Sigmoid colon (tissue), 6 donors: ENCODE measurements at regions not wholly inside any gene's neighbourhood (a gene's known extent, or its start where the extent isn't known, plus 50 kb on each side); places are given as distances from the start of the nearest gene placed in this dataset.

Source experiments
- DNase-seq: peaks from one replicate; pipeline ENCODE4 v3.0.0-alpha.2; 2019
- H3K27ac ChIP-seq, 4 donors: fragments of 200-600 bp; sonication (generic); one replicate each; pipeline ENCODE4 v1.5.1; 2016 to 2019; ENCODE audit warnings: mild to moderate bottlenecking in 1 of 4
- H3K27me3 ChIP-seq, 3 donors: fragments of 200-600 bp; sonication (generic); one replicate each; pipeline ENCODE4 v1.5.1; 2019; ENCODE audit warnings: mild to moderate bottlenecking in 1 of 3
- H3K36me3 ChIP-seq, 4 donors: fragments of 200-600 bp; sonication (generic); one replicate each; pipeline ENCODE4 v1.5.1; 2016 to 2019
- H3K4me1 ChIP-seq, 4 donors: fragments of 200-600 bp; sonication (generic); one replicate each; pipeline ENCODE4 v1.5.1; 2017 to 2019
- H3K4me3 ChIP-seq, 4 donors: fragments of 200-600 bp; sonication (generic); one replicate each; pipeline ENCODE4 v1.5.1; 2017 to 2019; ENCODE audit warnings: mild to moderate bottlenecking in 2 of 4, moderate library complexity in 1 of 4
- H3K9me3 ChIP-seq, 4 donors: fragments of 200-600 bp in 3 of 4; sonication (generic) in 3 of 4; one replicate each; pipeline versions ENCODE4 v1.5.1 to v1.6.1; 2013 to 2019
- EP300 ChIP-seq, 4 donors: sonication (generic); formaldehyde crosslinking; IDR thresholded peaks; one replicate each; pipeline ENCODE4 v1.6.1; 2017; ENCODE audit warnings: antibody characterized with exemption in 4 of 4
- POLR2A ChIP-seq, 2 donors: fragments of 450-650 bp; IDR thresholded peaks; one replicate each; pipeline ENCODE4 v1.6.1; 2016; ENCODE audit warnings: antibody characterized with exemption in 2 of 2, mild to moderate bottlenecking in 2 of 2, moderate library complexity in 2 of 2
- POLR2AphosphoS5 ChIP-seq, 4 donors: sonication (generic); formaldehyde crosslinking; IDR thresholded peaks; one replicate each; pipeline ENCODE4 v1.6.1; 2017; ENCODE audit warnings: antibody characterized with exemption in 4 of 4
- WGBS, 2 donors: extraction: QIAGEN DNeasy Blood & Tissue Kit; methylation state at CpG; one replicate each; pipeline ENCODE4 v1.1.7; 2013; 5-methylcytosine and 5-hydroxymethylcytosine counted together
- intact Hi-C: fragments of 100-400 bp; cut with DNase I; formaldehyde crosslinking; loops from one replicate; pipeline ENCODE4 v1.15.1; 2023
- TF ChIP-seq, protein P1 (sequence below), 4 experiments: fragments of 450-650 bp in 3 of 4; fragments of 200-600 bp in 1 of 4; IDR thresholded peaks; one replicate each; pipeline ENCODE4 v1.5.1; 2016 to 2019; ENCODE audit warnings: antibody characterized with exemption in 4 of 4, mild to moderate bottlenecking in 3 of 4, moderate library complexity in 2 of 4
- donor health status: healthy with polysubstance abuse.
- donor health status: healthy.

DNA sequence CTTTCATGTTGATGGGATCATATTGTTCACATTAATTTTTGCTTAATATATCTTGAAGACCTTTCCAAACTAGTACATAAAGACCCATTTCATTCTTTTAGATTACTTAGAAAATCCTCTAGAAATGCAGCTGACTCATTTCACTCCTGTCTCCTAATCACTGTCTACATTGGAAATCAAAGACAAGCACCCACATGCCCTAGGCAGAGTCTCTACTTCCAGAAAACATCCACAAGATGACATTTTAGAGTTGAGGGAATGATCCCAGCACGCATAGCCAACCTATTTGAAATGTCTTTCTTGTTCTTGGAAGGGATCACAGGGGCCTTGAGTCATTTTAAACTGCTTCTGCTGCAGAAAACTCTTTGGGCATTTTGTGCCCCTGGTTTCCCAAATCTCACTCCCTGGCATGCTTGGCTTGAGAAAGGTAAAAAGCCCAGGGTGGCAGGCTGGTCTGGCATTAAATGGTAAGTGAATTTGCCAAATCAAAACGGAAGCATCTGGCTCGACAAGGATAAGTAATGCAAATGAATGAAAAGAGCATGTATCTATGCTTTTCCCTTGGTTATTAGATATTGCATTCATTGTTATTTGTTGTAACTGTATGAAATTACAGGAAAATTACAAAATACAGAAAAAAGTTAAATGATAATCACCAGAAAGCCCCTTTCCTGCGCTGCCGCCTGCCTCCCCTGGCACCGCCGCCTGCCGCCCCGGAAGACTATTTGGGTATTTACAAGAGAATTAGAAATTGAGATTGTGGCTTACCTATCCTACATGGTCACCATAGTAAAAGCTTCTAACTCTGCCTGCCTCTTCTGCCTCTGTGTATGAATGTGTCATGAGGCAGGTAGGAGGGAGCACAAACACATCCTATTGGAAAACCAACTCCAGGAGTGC is 225.3 kb downstream of the PTEN start:
- Histone ChIP-seq H3K27ac (no peak overlapping the region), H3K4me3 (no peak overlapping the region), H3K36me3 (no peaks in the 10 kb centered on the region), H3K9me3 (no peaks in the 10 kb centered on the region), H3K27me3 (no peaks in the 10 kb centered on the region), H3K4me1 (no peaks in the 10 kb centered on the region)
- TF ChIP-seq, protein P1, sequence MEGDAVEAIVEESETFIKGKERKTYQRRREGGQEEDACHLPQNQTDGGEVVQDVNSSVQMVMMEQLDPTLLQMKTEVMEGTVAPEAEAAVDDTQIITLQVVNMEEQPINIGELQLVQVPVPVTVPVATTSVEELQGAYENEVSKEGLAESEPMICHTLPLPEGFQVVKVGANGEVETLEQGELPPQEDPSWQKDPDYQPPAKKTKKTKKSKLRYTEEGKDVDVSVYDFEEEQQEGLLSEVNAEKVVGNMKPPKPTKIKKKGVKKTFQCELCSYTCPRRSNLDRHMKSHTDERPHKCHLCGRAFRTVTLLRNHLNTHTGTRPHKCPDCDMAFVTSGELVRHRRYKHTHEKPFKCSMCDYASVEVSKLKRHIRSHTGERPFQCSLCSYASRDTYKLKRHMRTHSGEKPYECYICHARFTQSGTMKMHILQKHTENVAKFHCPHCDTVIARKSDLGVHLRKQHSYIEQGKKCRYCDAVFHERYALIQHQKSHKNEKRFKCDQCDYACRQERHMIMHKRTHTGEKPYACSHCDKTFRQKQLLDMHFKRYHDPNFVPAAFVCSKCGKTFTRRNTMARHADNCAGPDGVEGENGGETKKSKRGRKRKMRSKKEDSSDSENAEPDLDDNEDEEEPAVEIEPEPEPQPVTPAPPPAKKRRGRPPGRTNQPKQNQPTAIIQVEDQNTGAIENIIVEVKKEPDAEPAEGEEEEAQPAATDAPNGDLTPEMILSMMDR (IDR thresholded peaks at IDR 0.05), result no peak
- TF ChIP-seq POLR2A (IDR thresholded peaks at IDR 0.05) (no peak), EP300 (IDR thresholded peaks at IDR 0.05) (no peak), POLR2AphosphoS5 (IDR thresholded peaks at IDR 0.05) (no peak)
- intact Hi-C loops, result no loop called here
- no peak for DNase-seq
- WGBS, 2 donors, result 95% methylated on average over 9 of the region's 9 CpGs

DNA sequence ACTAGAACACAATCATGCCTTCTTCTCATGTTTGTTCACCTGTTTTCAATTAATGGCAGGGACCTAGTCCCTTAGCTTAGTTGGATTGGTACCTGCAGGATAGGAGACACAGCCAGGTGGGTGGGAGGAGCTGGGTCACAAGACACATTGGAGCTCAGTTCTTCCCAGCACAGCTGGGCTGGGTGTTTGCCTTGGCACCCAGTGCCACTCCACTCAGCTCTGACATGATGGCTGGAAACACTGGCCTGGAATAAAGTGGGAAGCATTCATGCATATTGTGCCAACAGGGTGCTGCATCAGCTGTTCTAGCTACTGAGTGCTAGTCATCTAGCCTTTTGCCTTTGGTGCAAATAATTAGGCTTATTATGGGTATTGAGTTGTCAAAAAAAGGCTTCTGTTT is 226.1 kb downstream of the PTEN start:
- no peak overlapping the region for H3K4me3 ChIP-seq
- intact Hi-C loops, result no loop called here
- no peaks in the 10 kb centered on the region for H3K4me1 ChIP-seq
- H3K27me3 ChIP-seq, result no peaks in the 10 kb centered on the region
- H3K36me3 ChIP-seq, result no peaks in the 10 kb centered on the region
- TF ChIP-seq EP300 (IDR thresholded peaks at IDR 0.05) (no peak), POLR2A (IDR thresholded peaks at IDR 0.05) (no peak), POLR2AphosphoS5 (IDR thresholded peaks at IDR 0.05) (no peak)
- TF ChIP-seq, protein P1 (IDR thresholded peaks at IDR 0.05), result no peak
- no peaks in the 10 kb centered on the region for H3K9me3 ChIP-seq
- no peak for DNase-seq
- no peak overlapping the region for H3K27ac ChIP-seq

DNA sequence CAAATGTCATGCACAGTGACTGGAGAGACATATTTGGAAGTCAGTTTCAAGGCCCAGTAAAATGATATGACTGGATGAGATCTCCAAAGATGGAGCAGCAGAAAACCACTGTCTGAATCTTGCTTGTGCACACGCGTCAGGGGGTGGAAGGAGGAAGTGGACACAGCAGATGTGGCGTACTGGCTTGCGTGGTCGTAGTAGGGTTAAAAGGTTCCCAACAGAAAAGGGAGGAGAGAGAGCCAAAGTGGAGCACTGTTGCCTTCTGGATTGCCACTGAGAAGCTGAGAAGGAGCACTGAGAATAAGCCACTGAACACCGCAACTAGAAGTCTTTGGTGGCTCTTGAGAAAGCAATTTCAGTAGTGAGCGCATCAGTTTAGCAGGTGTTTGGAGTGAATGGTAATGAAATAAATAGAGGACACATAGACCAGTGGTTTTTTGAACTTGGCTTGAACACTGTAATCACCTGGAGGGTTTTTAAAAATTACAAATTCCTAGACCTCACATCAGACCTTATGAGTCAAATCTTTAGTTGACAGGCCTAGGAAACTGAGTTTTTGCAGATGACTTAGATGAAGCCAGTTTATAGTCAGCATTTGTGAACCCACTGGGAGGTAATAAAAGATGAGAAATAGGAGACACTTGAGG is 227.3 kb downstream of the PTEN start:
- Histone ChIP-seq H3K36me3 (no peaks in the 10 kb centered on the region), H3K27ac (no peak overlapping the region), H3K4me1 (peaks cover 0 to 10% (median 9%) of the 10 kb centered on the region in 4 donors), H3K9me3 (no peaks in the 10 kb centered on the region), H3K4me3 (no peak overlapping the region), H3K27me3 (no peaks in the 10 kb centered on the region)
- no peak for DNase-seq
- TF ChIP-seq POLR2A (IDR thresholded peaks at IDR 0.05) (no peak), EP300 (IDR thresholded peaks at IDR 0.05) (no peak), POLR2AphosphoS5 (IDR thresholded peaks at IDR 0.05) (no peak)
- TF ChIP-seq, protein P1 (IDR thresholded peaks at IDR 0.05), result no peak
- 77 to 90% methylated on average over 7 of the region's 7 CpGs for WGBS, 2 donors
- intact Hi-C loops, result no loop called here

DNA sequence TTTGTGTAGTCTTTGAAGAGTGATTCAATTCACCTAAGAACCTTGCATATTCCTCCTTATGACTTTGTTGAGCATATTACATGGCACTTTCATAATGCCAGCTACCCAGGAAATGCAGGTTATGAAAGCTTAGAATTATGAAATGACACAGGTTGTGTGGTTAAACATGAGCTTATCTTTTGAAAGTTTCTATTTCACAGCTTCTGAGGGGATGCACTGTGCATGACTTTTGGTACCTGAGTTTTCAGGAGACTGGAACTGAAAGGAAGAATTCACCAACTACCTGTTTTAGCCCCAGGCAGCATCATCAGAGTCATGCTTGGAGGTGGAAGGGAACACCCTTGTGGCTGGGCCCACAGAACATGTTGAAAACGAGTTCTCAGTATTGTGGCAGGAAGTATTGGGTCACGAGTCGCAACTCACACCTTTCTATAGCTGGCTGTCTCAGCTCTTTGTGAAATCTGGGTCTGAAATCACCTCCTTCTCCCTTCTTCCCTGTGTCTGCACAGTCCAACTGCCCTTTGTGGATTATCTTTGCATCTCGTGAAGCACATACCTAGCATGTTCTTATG is 228.2 kb downstream of the PTEN start:
- 53 to 85% methylated on average over 4 of the region's 4 CpGs for WGBS, 2 donors
- Histone ChIP-seq H3K27me3 (no peaks in the 10 kb centered on the region), H3K4me3 (no peak overlapping the region), H3K4me1 (peaks cover 0 to 17% (median 15%) of the 10 kb centered on the region in 4 donors), H3K27ac (no peak overlapping the region), H3K9me3 (no peaks in the 10 kb centered on the region), H3K36me3 (no peaks in the 10 kb centered on the region)
- TF ChIP-seq EP300 (IDR thresholded peaks at IDR 0.05), result no peak
- TF ChIP-seq, protein P1 (IDR thresholded peaks at IDR 0.05), result no peak
- no peak for TF ChIP-seq POLR2AphosphoS5 (IDR thresholded peaks at IDR 0.05)
- no peak for TF ChIP-seq POLR2A (IDR thresholded peaks at IDR 0.05)
- intact Hi-C loops, result no loop called here
- DNase-seq, result no peak
